DOHH2 (cell line): ENCODE measurements at regions not wholly inside any gene's neighbourhood (a gene's known extent, or its start where the extent isn't known, plus 50 kb on each side); places are given as distances from the start of the nearest gene placed in this dataset.
A peak's percentile ranks its signal among the peaks of the same experiment; 100 is the strongest.

Experiments
- H3F3A ChIP-seq: fragments of 200-600 bp; sonication (generic), shearing (Covaris generic); 2 replicates; pipeline ENCODE4 v1.6.0; 2016; ENCODE audit warnings: antibody characterized with exemption, mild to moderate bottlenecking; ENCODE audit not compliant: control insufficient read depth, insufficient read depth
- H3K27ac ChIP-seq: fragments of 200-600 bp; sonication (generic); 2 replicates; pipeline ENCODE4 v1.5.1; 2014; ENCODE audit warnings: low read depth, mild to moderate bottlenecking, low read length, moderate library complexity
- H3K27me3 ChIP-seq: fragments of 200-600 bp; sonication (generic); 2 replicates; pipeline ENCODE4 v1.6.1; 2014; ENCODE audit warnings: mild to moderate bottlenecking, low read length, mixed read lengths; ENCODE audit not compliant: control insufficient read depth
- H3K36me3 ChIP-seq: fragments of 200-600 bp; sonication (generic); 2 replicates; pipeline ENCODE4 v1.6.1; 2014; ENCODE audit warnings: mild to moderate bottlenecking, low read length, moderate library complexity, mixed read lengths; ENCODE audit not compliant: control insufficient read depth
- H3K4me1 ChIP-seq: fragments of 200-600 bp; sonication (generic); 2 replicates; pipeline ENCODE4 v1.6.1; 2014; ENCODE audit warnings: mild to moderate bottlenecking, low read length, mixed read lengths; ENCODE audit not compliant: control insufficient read depth
- H3K4me2 ChIP-seq: fragments of 200-600 bp; sonication (generic); 2 replicates; pipeline ENCODE4 v1.6.0; 2014; ENCODE audit warnings: mild to moderate bottlenecking, low read length, moderate library complexity
- H3K4me3 ChIP-seq: fragments of 200-600 bp; sonication (generic); 2 replicates; pipeline ENCODE4 v1.5.1; 2014; ENCODE audit warnings: mild to moderate bottlenecking, low read length, mixed read lengths
- H3K79me2 ChIP-seq: fragments of 200-600 bp; sonication (generic); 2 replicates; pipeline ENCODE4 v1.6.1; 2014; ENCODE audit warnings: mild to moderate bottlenecking, low read length, mixed read lengths; ENCODE audit not compliant: control insufficient read depth
- H3K9me2 ChIP-seq: fragments of 200-600 bp; sonication (generic); replicated peaks from 2 replicates; pipeline ENCODE4 v1.6.1; 2014; ENCODE audit warnings: mild to moderate bottlenecking, low read length, mixed read lengths; ENCODE audit not compliant: control insufficient read depth
- H3K9me3 ChIP-seq: fragments of 200-600 bp; sonication (generic); 2 replicates; pipeline ENCODE4 v1.6.1; 2014; ENCODE audit warnings: antibody characterized with exemption, low read length, mixed read lengths; ENCODE audit not compliant: control insufficient read depth, insufficient read depth
- H4K20me1 ChIP-seq: fragments of 200-600 bp; sonication (generic); 2 replicates; pipeline ENCODE4 v1.6.0; 2014; ENCODE audit warnings: low read depth, mild to moderate bottlenecking, antibody characterized with exemption, low read length, moderate library complexity; ENCODE audit not compliant: control insufficient read depth, insufficient read depth
- CTCF ChIP-seq: fragments of 200-600 bp; sonication (generic); IDR thresholded peaks from one replicate; pipeline ENCODE4 v1.5.1; 2014; ENCODE audit warnings: antibody characterized with exemption, mild to moderate bottlenecking, low read depth, low read length; ENCODE audit not compliant: poor library complexity, severe bottlenecking
- EZH2phosphoT487 ChIP-seq: fragments of 200-600 bp; sonication (generic); IDR thresholded peaks from 2 replicates; pipeline ENCODE4 v1.6.1; 2017; ENCODE audit warnings: borderline replicate concordance, mild to moderate bottlenecking, antibody characterized with exemption, low read length, moderate library complexity, mixed read lengths

GRCh38 chr16:77063676-77064016, 127.3 kb upstream of the MON1B start:
- Histone ChIP-seq H3K9me2 (no peaks in the 10 kb centered on the region), H3F3A (no peaks in the 10 kb centered on the region), H3K27me3 (no peaks in the 10 kb centered on the region), H3K27ac (no peak overlapping the region), H3K9me3 (peaks cover 23% of the 10 kb centered on the region), H3K4me3 (no peak overlapping the region), H3K79me2 (no peaks in the 10 kb centered on the region), H3K4me2 (no peak overlapping the region), H3K36me3 (peaks cover 26% of the 10 kb centered on the region), H4K20me1 (no peaks in the 10 kb centered on the region), H3K4me1 (peaks cover 76% of the 10 kb centered on the region)
- TF ChIP-seq EZH2phosphoT487 (no peak), CTCF (no peak)

- Histone ChIP-seq H3K4me1 (peaks cover 76% of the 10 kb centered on the region), H4K20me1 (no peaks in the 10 kb centered on the region), H3K4me2 (no peak overlapping the region), H3K36me3 (peaks cover 24% of the 10 kb centered on the region), H3K27me3 (no peaks in the 10 kb centered on the region), H3K27ac (no peak overlapping the region), H3K4me3 (no peak overlapping the region), H3K9me2 (no peaks in the 10 kb centered on the region), H3F3A (no peaks in the 10 kb centered on the region), H3K79me2 (no peaks in the 10 kb centered on the region), H3K9me3 (peaks cover 21% of the 10 kb centered on the region)
- no peak for TF ChIP-seq EZH2phosphoT487
- TF ChIP-seq CTCF: no peak
These were observed 127.0 kb upstream of the MON1B start for GRCh38 chr16:77064037-77064436.

- Histone ChIP-seq H3K4me1 (peaks cover 63% of the 10 kb centered on the region), H3K9me2 (no peaks in the 10 kb centered on the region), H3K79me2 (no peaks in the 10 kb centered on the region), H3K27ac (peak overlapping the region; percentile 72), H3K27me3 (no peaks in the 10 kb centered on the region), H3K4me3 (peak overlapping the region; percentile 37), H3K4me2 (peak overlapping the region; percentile 43), H3K9me3 (peaks cover 21% of the 10 kb centered on the region), H4K20me1 (no peaks in the 10 kb centered on the region), H3F3A (no peaks in the 10 kb centered on the region), H3K36me3 (peaks cover 22% of the 10 kb centered on the region)
- TF ChIP-seq CTCF (no peak), EZH2phosphoT487 (no peak)
These were observed 124.0 kb upstream of the MON1B start for GRCh38 chr16:77066896-77067496.
